ENCODE measurements at regions not wholly inside any gene's neighbourhood (a gene's known extent, or its start where the extent isn't known, plus 50 kb on each side); places are given as distances from the start of the nearest gene placed in this dataset.

DNA sequence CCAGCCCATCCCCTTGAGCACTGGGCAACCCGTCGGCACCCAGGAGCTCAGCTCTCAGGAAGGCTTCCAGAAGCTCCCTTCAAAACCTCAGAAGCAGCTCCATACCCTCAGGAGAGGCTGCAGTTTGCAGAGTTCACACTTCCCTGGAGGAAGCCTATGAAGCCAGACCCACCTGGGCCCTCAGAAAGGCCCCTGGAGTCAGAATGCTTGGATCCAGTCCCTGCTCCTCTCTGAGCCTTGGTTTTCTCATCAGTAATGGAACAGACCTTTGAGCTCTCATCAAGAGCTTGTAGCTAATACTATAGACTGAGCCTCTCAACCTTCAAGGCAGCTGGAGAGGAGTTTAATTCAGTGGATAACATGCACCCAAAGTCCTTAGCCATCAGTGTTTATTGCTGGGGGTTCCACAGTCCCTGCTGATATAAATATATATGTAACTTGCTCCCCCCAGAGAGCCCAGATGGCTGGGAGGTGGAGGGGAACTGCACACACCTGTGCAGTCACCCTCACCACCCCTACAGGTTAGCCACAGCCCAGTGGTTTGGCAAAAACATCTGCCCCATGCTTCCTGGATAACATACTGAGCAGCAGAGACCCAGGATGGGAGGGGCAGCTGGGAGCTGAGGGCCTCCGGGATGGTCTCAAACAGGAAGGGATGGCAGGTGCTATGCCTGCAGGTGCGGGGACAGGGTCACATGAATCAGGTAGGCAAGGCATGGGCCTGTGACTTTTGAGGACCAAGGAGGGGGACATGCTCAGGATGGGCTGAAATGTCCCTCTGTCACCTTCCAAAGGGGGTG lies 120.1 kb downstream of the SNX5 start:
- Histone ChIP-seq H3K9ac (ENCODE audit: low read depth, low read length) (no peak overlapping the region), H3K27me3 (ENCODE audit: insufficient read depth, low read length, poor library complexity) (peaks cover 2% of the 10 kb centered on the region), H3K36me3 (ENCODE audit: insufficient read depth, low read length) (no peaks in the 10 kb centered on the region), H3K27ac (ENCODE audit: low read length) (no peak overlapping the region), H3K79me2 (ENCODE audit: insufficient read depth, low read length) (no peaks in the 10 kb centered on the region), H4K20me1 (ENCODE audit: insufficient read depth, low read length) (no peaks in the 10 kb centered on the region), H2AFZ (ENCODE audit: low read depth, low read length) (no peak overlapping the region), H3K4me3 (ENCODE audit: low read depth in 1 of 2, low read length in 2 of 2) (no peak overlapping the region), H3K4me1 (ENCODE audit: insufficient read depth, low read length) (no peaks in the 10 kb centered on the region), H3K9me3 (ENCODE audit: insufficient read depth, low read length, severe bottlenecking) (no peaks in the 10 kb centered on the region), H3K4me2 (ENCODE audit: insufficient read depth, low read length) (no peak overlapping the region)
- ATAC-seq (ENCODE audit: insufficient read depth, low read depth) (peak; percentile 40; the same call in 2 of the 3 replicates), DNase-seq (no peak)
- TF ChIP-seq, protein P1, sequence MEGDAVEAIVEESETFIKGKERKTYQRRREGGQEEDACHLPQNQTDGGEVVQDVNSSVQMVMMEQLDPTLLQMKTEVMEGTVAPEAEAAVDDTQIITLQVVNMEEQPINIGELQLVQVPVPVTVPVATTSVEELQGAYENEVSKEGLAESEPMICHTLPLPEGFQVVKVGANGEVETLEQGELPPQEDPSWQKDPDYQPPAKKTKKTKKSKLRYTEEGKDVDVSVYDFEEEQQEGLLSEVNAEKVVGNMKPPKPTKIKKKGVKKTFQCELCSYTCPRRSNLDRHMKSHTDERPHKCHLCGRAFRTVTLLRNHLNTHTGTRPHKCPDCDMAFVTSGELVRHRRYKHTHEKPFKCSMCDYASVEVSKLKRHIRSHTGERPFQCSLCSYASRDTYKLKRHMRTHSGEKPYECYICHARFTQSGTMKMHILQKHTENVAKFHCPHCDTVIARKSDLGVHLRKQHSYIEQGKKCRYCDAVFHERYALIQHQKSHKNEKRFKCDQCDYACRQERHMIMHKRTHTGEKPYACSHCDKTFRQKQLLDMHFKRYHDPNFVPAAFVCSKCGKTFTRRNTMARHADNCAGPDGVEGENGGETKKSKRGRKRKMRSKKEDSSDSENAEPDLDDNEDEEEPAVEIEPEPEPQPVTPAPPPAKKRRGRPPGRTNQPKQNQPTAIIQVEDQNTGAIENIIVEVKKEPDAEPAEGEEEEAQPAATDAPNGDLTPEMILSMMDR (IDR thresholded peaks at IDR 0.05; ENCODE audit: borderline replicate concordance, extremely low read depth, low read length, poor library complexity, severe bottlenecking) = no peak
- TF ChIP-seq EZH2 (IDR thresholded peaks at IDR 0.05; ENCODE audit: borderline replicate concordance, low read depth, low read length, severe bottlenecking) = no peak

DNA sequence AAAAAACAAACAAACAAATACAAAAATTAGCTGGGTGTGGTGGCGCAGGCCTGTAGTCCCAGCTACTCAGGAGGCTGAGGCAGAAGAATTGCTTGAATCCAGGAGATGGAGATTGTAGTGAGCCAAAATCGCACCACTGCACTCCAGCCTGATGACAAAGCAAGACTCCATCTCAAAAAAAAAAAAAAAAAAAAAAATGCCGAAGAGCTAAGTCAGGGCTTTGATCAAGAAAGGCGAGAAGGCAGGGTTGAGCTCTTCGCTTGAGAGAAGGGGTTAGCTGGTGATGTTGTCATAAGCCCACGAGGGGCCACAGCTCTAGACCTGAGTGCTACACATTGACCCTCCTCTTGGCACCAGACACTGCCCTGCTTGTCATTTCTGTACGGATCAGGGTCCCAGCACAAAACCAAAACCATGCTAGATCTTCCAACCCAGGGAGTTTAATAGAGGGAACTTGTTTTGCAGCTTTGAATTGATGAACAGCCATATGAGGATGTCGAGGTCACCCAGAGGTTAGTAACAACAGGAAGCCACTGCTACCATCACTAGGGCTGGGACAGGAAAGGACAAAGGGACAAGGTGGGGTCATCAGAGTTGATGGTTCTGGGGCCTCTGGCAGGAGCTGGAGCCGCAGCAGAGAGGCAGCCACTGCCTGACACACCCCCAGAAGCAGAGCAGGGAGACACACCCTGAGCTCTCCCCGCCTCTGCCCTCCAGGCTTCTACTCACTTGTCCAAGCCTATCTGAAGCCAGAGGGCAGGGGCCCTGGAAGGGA lies 122.7 kb downstream of the SNX5 start:
- H3K4me2 ChIP-seq (ENCODE audit: insufficient read depth, low read length) = no peak overlapping the region
- H3K9ac ChIP-seq (ENCODE audit: low read depth, low read length) = no peak overlapping the region
- TF ChIP-seq, protein P1 (IDR thresholded peaks at IDR 0.05; ENCODE audit: borderline replicate concordance, extremely low read depth, low read length, poor library complexity, severe bottlenecking) = no peak
- TF ChIP-seq EZH2 (IDR thresholded peaks at IDR 0.05; ENCODE audit: borderline replicate concordance, low read depth, low read length, severe bottlenecking) = no peak
- H4K20me1 ChIP-seq (ENCODE audit: insufficient read depth, low read length) = no peaks in the 10 kb centered on the region
- no peaks in the 10 kb centered on the region for H3K79me2 ChIP-seq (ENCODE audit: insufficient read depth, low read length)
- H3K4me3 ChIP-seq (ENCODE audit: low read depth in 1 of 2, low read length in 2 of 2) = no peak overlapping the region
- H2AFZ ChIP-seq (ENCODE audit: low read depth, low read length) = no peak overlapping the region
- H3K27ac ChIP-seq (ENCODE audit: low read length) = no peak overlapping the region
- H3K9me3 ChIP-seq (ENCODE audit: insufficient read depth, low read length, severe bottlenecking) = no peaks in the 10 kb centered on the region
- peaks cover 2% of the 10 kb centered on the region for H3K27me3 ChIP-seq (ENCODE audit: insufficient read depth, low read length, poor library complexity)
- no peaks in the 10 kb centered on the region for H3K36me3 ChIP-seq (ENCODE audit: insufficient read depth, low read length)
- H3K4me1 ChIP-seq (ENCODE audit: insufficient read depth, low read length) = no peaks in the 10 kb centered on the region
- ATAC-seq (ENCODE audit: insufficient read depth, low read depth) (no peak), DNase-seq (no peak)

GRCh38 chr20:17844549-17845298 lies 123.9 kb downstream of the SNX5 start:
- no peak overlapping the region for H3K9ac ChIP-seq (ENCODE audit: low read depth, low read length)
- DNase-seq (no peak), ATAC-seq (ENCODE audit: insufficient read depth, low read depth) (no peak)
- peaks cover 2% of the 10 kb centered on the region for H3K27me3 ChIP-seq (ENCODE audit: insufficient read depth, low read length, poor library complexity)
- no peaks in the 10 kb centered on the region for H3K4me1 ChIP-seq (ENCODE audit: insufficient read depth, low read length)
- H2AFZ ChIP-seq (ENCODE audit: low read depth, low read length) = no peak overlapping the region
- no peaks in the 10 kb centered on the region for H3K36me3 ChIP-seq (ENCODE audit: insufficient read depth, low read length)
- H3K4me2 ChIP-seq (ENCODE audit: insufficient read depth, low read length) = no peak overlapping the region
- H3K4me3 ChIP-seq (ENCODE audit: low read depth in 1 of 2, low read length in 2 of 2) = no peak overlapping the region
- no peak overlapping the region for H3K27ac ChIP-seq (ENCODE audit: low read length)
- no peak for TF ChIP-seq EZH2 (IDR thresholded peaks at IDR 0.05; ENCODE audit: borderline replicate concordance, low read depth, low read length, severe bottlenecking)
- TF ChIP-seq, protein P1 (IDR thresholded peaks at IDR 0.05; ENCODE audit: borderline replicate concordance, extremely low read depth, low read length, poor library complexity, severe bottlenecking) = no peak
- no peaks in the 10 kb centered on the region for H4K20me1 ChIP-seq (ENCODE audit: insufficient read depth, low read length)
- no peaks in the 10 kb centered on the region for H3K79me2 ChIP-seq (ENCODE audit: insufficient read depth, low read length)
- H3K9me3 ChIP-seq (ENCODE audit: insufficient read depth, low read length, severe bottlenecking) = no peaks in the 10 kb centered on the region

Data from DND-41 (cell line).